NB4 (cell line): ENCODE measurements at regions not wholly inside any gene's neighbourhood (a gene's known extent, or its start where the extent isn't known, plus 50 kb on each side); places are given as distances from the start of the nearest gene placed in this dataset.
A peak's percentile ranks its signal among the peaks of the same experiment; 100 is the strongest.
"Not testable (repeated sequence)": the region's sequence is repeated elsewhere in the genome, so short reads cannot be mapped to it uniquely, and the experiment has no call there.

ENCODE experiments used
- DNase-seq: peaks from one replicate; pipeline ENCODE4 v3.0.0; 2010; ENCODE audit warnings: low read depth
- H3K4me3 ChIP-seq: one replicate; pipeline ENCODE4 v1.5.1; 2011; ENCODE audit warnings: mild to moderate bottlenecking, low read depth, low read length, moderate library complexity
- CTCF ChIP-seq: IDR thresholded peaks from one replicate; pipeline ENCODE4 v1.5.1; 2012; ENCODE audit warnings: low read depth, low read length
- MAX ChIP-seq: IDR thresholded peaks from 2 replicates; pipeline ENCODE4 v1.6.1; 2011; ENCODE audit warnings: low read depth, low read length
- MYC ChIP-seq: IDR thresholded peaks from 2 replicates; pipeline ENCODE4 v1.6.1; 2011; ENCODE audit warnings: low read depth, low read length
- POLR2A ChIP-seq: IDR thresholded peaks from 2 replicates; pipeline ENCODE4 v1.6.1; 2011; ENCODE audit warnings: mild to moderate bottlenecking; ENCODE audit not compliant: insufficient read length; ENCODE audit errors: extremely low read depth

- TF ChIP-seq POLR2A = no peak
- TF ChIP-seq MAX = no peak
- no peak for TF ChIP-seq MYC
- TF ChIP-seq CTCF = no peak
- H3K4me3 ChIP-seq = no peak overlapping the region
- no peak for DNase-seq
These were observed 72.3 kb upstream of the SYNCRIP start for GRCh38 chr6:85714893-85715530.

- no peak overlapping the region for H3K4me3 ChIP-seq
- no peak for DNase-seq
- no peak for TF ChIP-seq POLR2A
These were observed 69.7 kb upstream of the SYNCRIP start for GRCh38 chr6:85712346-85712745.

- peak; percentile 57 for DNase-seq
These were observed 64.9 kb upstream of the SYNCRIP start for GRCh38 chr6:85707515-85708145.

GRCh38 chr6:85706272-85706671 is 63.6 kb upstream of the SYNCRIP start:
- no peak for DNase-seq
- no peak overlapping the region for H3K4me3 ChIP-seq
- TF ChIP-seq CTCF (no peak), POLR2A (no peak), MYC (no peak), MAX (no peak)

More at GRCh38 chr6:85707515-85708145, 64.9 kb upstream of the SYNCRIP start:
- H3K4me3 ChIP-seq = not testable (repeated sequence)

- DNase-seq = no peak
- no peak for TF ChIP-seq CTCF
- no peak overlapping the region for H3K4me3 ChIP-seq
These were observed 62.5 kb upstream of the SYNCRIP start for GRCh38 chr6:85705220-85705619.

GRCh38 chr6:85703406-85703805 is 60.7 kb upstream of the SYNCRIP start:
- no peak overlapping the region for H3K4me3 ChIP-seq
- TF ChIP-seq MYC (no peak), CTCF (no peak), POLR2A (no peak), MAX (no peak)
- DNase-seq = no peak
